ENCODE measurements at regions not wholly inside any gene's neighbourhood (a gene's known extent, or its start where the extent isn't known, plus 50 kb on each side); places are given as distances from the start of the nearest gene placed in this dataset.

DNA sequence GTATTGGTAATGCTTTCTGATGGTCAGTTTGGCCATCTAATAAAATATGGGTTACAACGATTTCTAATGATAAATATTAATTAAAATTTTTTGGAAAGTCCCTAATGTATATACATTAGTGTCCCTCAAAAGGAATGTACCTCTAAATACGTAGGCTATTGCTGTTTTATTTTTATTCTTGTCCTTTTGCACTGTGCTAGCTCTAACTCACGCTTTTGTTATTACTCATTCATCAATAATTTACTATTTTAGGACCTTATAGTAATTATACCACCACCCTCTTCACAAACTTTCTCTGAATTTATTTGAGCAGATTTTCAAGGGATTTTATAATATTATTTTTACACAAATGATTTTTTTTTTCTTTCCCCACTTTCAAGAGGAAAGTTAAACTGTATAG lies 795.9 kb upstream of the PCDH9 start (continued):
- TF ChIP-seq, protein P1, sequence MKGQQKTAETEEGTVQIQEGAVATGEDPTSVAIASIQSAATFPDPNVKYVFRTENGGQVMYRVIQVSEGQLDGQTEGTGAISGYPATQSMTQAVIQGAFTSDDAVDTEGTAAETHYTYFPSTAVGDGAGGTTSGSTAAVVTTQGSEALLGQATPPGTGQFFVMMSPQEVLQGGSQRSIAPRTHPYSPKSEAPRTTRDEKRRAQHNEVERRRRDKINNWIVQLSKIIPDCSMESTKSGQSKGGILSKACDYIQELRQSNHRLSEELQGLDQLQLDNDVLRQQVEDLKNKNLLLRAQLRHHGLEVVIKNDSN (IDR thresholded peaks at IDR 0.05; ENCODE audit: borderline replicate concordance, low read depth), result no peak
- TF ChIP-seq FOXM1 (IDR thresholded peaks at IDR 0.05; ENCODE audit: low read depth), result no peak

DNA sequence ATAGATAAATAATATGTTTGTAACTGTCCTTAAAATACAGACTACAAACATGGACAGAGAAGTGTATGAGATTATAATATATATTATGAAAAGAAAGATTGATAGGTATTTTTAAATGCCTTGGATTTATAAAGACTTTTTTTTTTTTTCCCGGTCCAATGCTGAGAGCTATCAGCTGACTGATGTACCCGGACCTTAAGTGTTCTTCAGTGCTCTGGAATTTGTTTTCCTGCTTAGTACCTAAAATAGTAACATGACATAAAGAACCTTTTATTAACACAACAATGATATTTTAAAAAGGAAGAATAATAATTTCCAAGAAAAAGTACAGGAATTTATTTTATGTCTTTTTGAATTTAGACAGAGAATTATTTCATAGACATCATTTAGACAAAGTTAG lies 795.5 kb upstream of the PCDH9 start:
- Histone ChIP-seq H3F3A (replicated peaks; ENCODE audit: insufficient read depth) (no peaks in the 10 kb centered on the region), H2AFZ (ENCODE audit: low read depth) (no peak overlapping the region), H4K20me1 (ENCODE audit: insufficient read depth) (no peaks in the 10 kb centered on the region), H3K4me3 (ENCODE audit: low read depth in 2 of 2, low read length in 1 of 2) (no peak overlapping the region), H3K79me2 (ENCODE audit: insufficient read depth) (no peaks in the 10 kb centered on the region), H3K9me3 (no peaks in the 10 kb centered on the region), H3K27ac (ENCODE audit: low read depth in 2 of 2, low read length in 1 of 2) (no peak overlapping the region), H3K4me2 (no peak overlapping the region), H3K27me3 (ENCODE audit: insufficient read depth) (no peaks in the 10 kb centered on the region), H3K36me3 (replicated peaks in 1 of 2; ENCODE audit: control insufficient read depth in 1 of 2, insufficient read depth in 2 of 2, low read length in 1 of 2) (no peaks in the 10 kb centered on the region), H3K9me2 (no peaks in the 10 kb centered on the region), H3K4me1 (ENCODE audit: control insufficient read depth in 1 of 2, insufficient read depth in 2 of 2, low read depth in 1 of 2, low read length in 1 of 2) (no peaks in the 10 kb centered on the region), H3K9ac (no peak overlapping the region)
- POLR2A ChIA-PET, result no interaction called here
- TF ChIP-seq NFIC (IDR thresholded peaks at IDR 0.05; ENCODE audit: borderline replicate concordance), result no peak
- no peak for TF ChIP-seq EP300 (IDR thresholded peaks at IDR 0.05; ENCODE audit: borderline replicate concordance in 1 of 2, low read depth in 1 of 2, low read length in 1 of 2)
- no peak for TF ChIP-seq GABPA (IDR thresholded peaks at IDR 0.05; ENCODE audit: low read depth)
- TF ChIP-seq FOXJ3 (CRISPR knock-in tag; IDR thresholded peaks at IDR 0.05), result no peak
- TF ChIP-seq, protein P2, sequence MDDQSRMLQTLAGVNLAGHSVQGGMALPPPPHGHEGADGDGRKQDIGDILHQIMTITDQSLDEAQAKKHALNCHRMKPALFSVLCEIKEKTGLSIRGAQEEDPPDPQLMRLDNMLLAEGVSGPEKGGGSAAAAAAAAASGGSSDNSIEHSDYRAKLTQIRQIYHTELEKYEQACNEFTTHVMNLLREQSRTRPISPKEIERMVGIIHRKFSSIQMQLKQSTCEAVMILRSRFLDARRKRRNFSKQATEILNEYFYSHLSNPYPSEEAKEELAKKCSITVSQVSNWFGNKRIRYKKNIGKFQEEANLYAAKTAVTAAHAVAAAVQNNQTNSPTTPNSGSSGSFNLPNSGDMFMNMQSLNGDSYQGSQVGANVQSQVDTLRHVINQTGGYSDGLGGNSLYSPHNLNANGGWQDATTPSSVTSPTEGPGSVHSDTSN (IDR thresholded peaks at IDR 0.05), result no peak
- TF ChIP-seq, protein P3, sequence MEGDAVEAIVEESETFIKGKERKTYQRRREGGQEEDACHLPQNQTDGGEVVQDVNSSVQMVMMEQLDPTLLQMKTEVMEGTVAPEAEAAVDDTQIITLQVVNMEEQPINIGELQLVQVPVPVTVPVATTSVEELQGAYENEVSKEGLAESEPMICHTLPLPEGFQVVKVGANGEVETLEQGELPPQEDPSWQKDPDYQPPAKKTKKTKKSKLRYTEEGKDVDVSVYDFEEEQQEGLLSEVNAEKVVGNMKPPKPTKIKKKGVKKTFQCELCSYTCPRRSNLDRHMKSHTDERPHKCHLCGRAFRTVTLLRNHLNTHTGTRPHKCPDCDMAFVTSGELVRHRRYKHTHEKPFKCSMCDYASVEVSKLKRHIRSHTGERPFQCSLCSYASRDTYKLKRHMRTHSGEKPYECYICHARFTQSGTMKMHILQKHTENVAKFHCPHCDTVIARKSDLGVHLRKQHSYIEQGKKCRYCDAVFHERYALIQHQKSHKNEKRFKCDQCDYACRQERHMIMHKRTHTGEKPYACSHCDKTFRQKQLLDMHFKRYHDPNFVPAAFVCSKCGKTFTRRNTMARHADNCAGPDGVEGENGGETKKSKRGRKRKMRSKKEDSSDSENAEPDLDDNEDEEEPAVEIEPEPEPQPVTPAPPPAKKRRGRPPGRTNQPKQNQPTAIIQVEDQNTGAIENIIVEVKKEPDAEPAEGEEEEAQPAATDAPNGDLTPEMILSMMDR (IDR thresholded peaks at IDR 0.05), result no peak
- TF ChIP-seq MXI1 (IDR thresholded peaks at IDR 0.05; ENCODE audit: low read depth, low read length), result no peak
- TF ChIP-seq TCF12 (IDR thresholded peaks at IDR 0.05), result no peak
- no peak for TF ChIP-seq SMC3 (IDR thresholded peaks at IDR 0.05; ENCODE audit: low read depth, low read length)
- no peak for TF ChIP-seq MEF2A (IDR thresholded peaks at IDR 0.05; ENCODE audit: borderline replicate concordance, low read depth)
- TF ChIP-seq, protein P4, sequence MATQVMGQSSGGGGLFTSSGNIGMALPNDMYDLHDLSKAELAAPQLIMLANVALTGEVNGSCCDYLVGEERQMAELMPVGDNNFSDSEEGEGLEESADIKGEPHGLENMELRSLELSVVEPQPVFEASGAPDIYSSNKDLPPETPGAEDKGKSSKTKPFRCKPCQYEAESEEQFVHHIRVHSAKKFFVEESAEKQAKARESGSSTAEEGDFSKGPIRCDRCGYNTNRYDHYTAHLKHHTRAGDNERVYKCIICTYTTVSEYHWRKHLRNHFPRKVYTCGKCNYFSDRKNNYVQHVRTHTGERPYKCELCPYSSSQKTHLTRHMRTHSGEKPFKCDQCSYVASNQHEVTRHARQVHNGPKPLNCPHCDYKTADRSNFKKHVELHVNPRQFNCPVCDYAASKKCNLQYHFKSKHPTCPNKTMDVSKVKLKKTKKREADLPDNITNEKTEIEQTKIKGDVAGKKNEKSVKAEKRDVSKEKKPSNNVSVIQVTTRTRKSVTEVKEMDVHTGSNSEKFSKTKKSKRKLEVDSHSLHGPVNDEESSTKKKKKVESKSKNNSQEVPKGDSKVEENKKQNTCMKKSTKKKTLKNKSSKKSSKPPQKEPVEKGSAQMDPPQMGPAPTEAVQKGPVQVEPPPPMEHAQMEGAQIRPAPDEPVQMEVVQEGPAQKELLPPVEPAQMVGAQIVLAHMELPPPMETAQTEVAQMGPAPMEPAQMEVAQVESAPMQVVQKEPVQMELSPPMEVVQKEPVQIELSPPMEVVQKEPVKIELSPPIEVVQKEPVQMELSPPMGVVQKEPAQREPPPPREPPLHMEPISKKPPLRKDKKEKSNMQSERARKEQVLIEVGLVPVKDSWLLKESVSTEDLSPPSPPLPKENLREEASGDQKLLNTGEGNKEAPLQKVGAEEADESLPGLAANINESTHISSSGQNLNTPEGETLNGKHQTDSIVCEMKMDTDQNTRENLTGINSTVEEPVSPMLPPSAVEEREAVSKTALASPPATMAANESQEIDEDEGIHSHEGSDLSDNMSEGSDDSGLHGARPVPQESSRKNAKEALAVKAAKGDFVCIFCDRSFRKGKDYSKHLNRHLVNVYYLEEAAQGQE (IDR thresholded peaks at IDR 0.05; ENCODE audit: low read depth, low read length), result no peak
- TF ChIP-seq, protein P5, sequence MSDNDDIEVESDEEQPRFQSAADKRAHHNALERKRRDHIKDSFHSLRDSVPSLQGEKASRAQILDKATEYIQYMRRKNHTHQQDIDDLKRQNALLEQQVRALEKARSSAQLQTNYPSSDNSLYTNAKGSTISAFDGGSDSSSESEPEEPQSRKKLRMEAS (IDR thresholded peaks at IDR 0.05; ENCODE audit: low read depth), result no peak
- no peak for TF ChIP-seq ELF1 (IDR thresholded peaks at IDR 0.05)
- TF ChIP-seq YY1 (IDR thresholded peaks at IDR 0.05; ENCODE audit: low read depth), result no peak
- no peak for TF ChIP-seq SIN3A (IDR thresholded peaks at IDR 0.05; ENCODE audit: borderline replicate concordance, low read depth, low read length)
- TF ChIP-seq NRF1 (IDR thresholded peaks at IDR 0.05; ENCODE audit: low read depth, low read length), result no peak
- no peak for TF ChIP-seq RAD21 (IDR thresholded peaks at IDR 0.05; ENCODE audit: low read length)
- TF ChIP-seq, protein P6, sequence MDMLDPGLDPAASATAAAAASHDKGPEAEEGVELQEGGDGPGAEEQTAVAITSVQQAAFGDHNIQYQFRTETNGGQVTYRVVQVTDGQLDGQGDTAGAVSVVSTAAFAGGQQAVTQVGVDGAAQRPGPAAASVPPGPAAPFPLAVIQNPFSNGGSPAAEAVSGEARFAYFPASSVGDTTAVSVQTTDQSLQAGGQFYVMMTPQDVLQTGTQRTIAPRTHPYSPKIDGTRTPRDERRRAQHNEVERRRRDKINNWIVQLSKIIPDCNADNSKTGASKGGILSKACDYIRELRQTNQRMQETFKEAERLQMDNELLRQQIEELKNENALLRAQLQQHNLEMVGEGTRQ (IDR thresholded peaks at IDR 0.05; ENCODE audit: borderline replicate concordance, low read depth, low read length), result no peak
- no peak for TF ChIP-seq EZH2phosphoT487 (IDR thresholded peaks at IDR 0.05; ENCODE audit: borderline replicate concordance, low read depth)
- CTCF ChIA-PET, result interaction anchor here (0.8 kb wide), 1 partner anchor 278 kb away, joined by 3 read pairs; no protein-coding TSS in a partner anchor
- DNase-seq, result no peak
- 65% methylated on average over 2 of the region's 2 CpGs for WGBS (ENCODE audit: low lambda C conversion rate)

Measured in SK-N-SH (cell line).